ENCODE measurements at regions not wholly inside any gene's neighbourhood (a gene's known extent, or its start where the extent isn't known, plus 50 kb on each side); places are given as distances from the start of the nearest gene placed in this dataset.

GRCh38 chr2:4464634-4465266 lies 761.4 kb downstream of the DCDC2C start:
- no TSS peak for BruUV-seq (replicated peaks)
- ATAC-seq: no peak
- SMC1A ChIA-PET (ENCODE audit: uncharacterized antibody, unreplicated experiment): no interaction called here
- 13% methylated on average over 12 of the region's 12 CpGs for WGBS (ENCODE audit: insufficient coverage, insufficient replicate concordance, low lambda C conversion rate, missing lambda C conversion rate)
- H3K9ac ChIP-seq (ENCODE audit: control insufficient read depth, insufficient read depth, low read length): no peak overlapping the region
- POLR2A ChIA-PET: no interaction called here
- intact Hi-C loops (cut with micrococcal nuclease; ENCODE audit: unreplicated experiment): no loop called here
- no peak overlapping the region for H3K27ac ChIP-seq (ENCODE audit: control insufficient read depth, insufficient read depth)
- H3K36me3 ChIP-seq (ENCODE audit: control insufficient read depth in 2 of 2, insufficient read depth in 2 of 2, low read length in 1 of 2): no peaks in the 10 kb centered on the region
- H3K9me3 ChIP-seq (replicated peaks; ENCODE audit: control insufficient read depth, insufficient read depth, low read length): no peaks in the 10 kb centered on the region
- no peak for DNase-seq (ENCODE audit: low read depth, low spot score)
- in situ Hi-C loops (cut with MboI): no loop called here
- no peak overlapping the region for H3K4me2 ChIP-seq (ENCODE audit: control insufficient read depth, insufficient read depth)
- H4K20me1 ChIP-seq (ENCODE audit: control insufficient read depth, insufficient read depth): no peaks in the 10 kb centered on the region
- no peak for TF ChIP-seq HDGF (IDR thresholded peaks at IDR 0.05)
- TF ChIP-seq CREB1 (IDR thresholded peaks at IDR 0.05; ENCODE audit: low read depth): no peak
- no peak for TF ChIP-seq NKRF (conservative IDR thresholded peaks at IDR 0.05)
- no peak for TF ChIP-seq IRF5 (IDR thresholded peaks at IDR 0.05; ENCODE audit: borderline replicate concordance)
- no peak for TF ChIP-seq CHD2 (IDR thresholded peaks at IDR 0.05; ENCODE audit: borderline replicate concordance, low read depth, low read length)
- RAD21 ChIA-PET (ENCODE audit: unreplicated experiment): no interaction called here
- H2AFZ ChIP-seq (ENCODE audit: control insufficient read depth, low read depth, low read length): no peak overlapping the region
- H3K79me2 ChIP-seq (ENCODE audit: control insufficient read depth, insufficient read depth, low read length): no peaks in the 10 kb centered on the region
- CTCF ChIA-PET: no interaction called here
- FAIRE-seq: no peak
- H3K4me1 ChIP-seq (ENCODE audit: control insufficient read depth, insufficient read depth, low read length): no peaks in the 10 kb centered on the region
- H3K27me3 ChIP-seq (replicated peaks in 1 of 2; ENCODE audit: control insufficient read depth in 2 of 2, insufficient read depth in 2 of 2, low read length in 1 of 2): no peaks in the 10 kb centered on the region
- H3K4me3 ChIP-seq: no peak overlapping the region

Measured in GM12878 (cell line).